Kidney (tissue), 13 donors: ENCODE measurements at regions not wholly inside any gene's neighbourhood (a gene's known extent, or its start where the extent isn't known, plus 50 kb on each side); places are given as distances from the start of the nearest gene placed in this dataset.

Source experiments
- DNase-seq, 5 donors: peaks; one replicate each; pipeline ENCODE4 v3.0.0-alpha.2; 2013 to 2020
- FAIRE-seq: peaks from 2 replicates; lab custom pipeline; 2012; peaks lifted over from hg19 to GRCh38; lab: Jason Lieb, UNC
- H3K27ac ChIP-seq, 2 donors: one replicate each; pipeline ENCODE4 v1.7.0; 2013; ENCODE audit warnings: low read depth in 2 of 2, low read length in 2 of 2, inconsistent platforms in 1 of 2
- H3K27me3 ChIP-seq: one replicate; pipeline ENCODE4 v1.7.1; 2013; ENCODE audit warnings: low read length, inconsistent platforms; ENCODE audit not compliant: control insufficient read depth, insufficient read depth
- H3K36me3 ChIP-seq, 3 donors: one replicate each; pipeline versions ENCODE4 v1.7.0 to v1.7.1; 2013; ENCODE audit warnings: low read length in 3 of 3, control low read depth in 1 of 3, inconsistent platforms in 1 of 3; ENCODE audit not compliant: insufficient read depth in 3 of 3, control insufficient read depth in 2 of 3
- H3K4me1 ChIP-seq, 3 donors: one replicate each; pipeline versions ENCODE4 v1.7.0 to v1.7.1; 2013; ENCODE audit warnings: low read length in 3 of 3, inconsistent platforms in 1 of 3, low read depth in 1 of 3; ENCODE audit not compliant: control insufficient read depth in 2 of 3, insufficient read depth in 2 of 3
- H3K4me3 ChIP-seq, 3 donors: one replicate each; pipeline versions ENCODE4 v1.7.0 to v1.8.1; 2013; ENCODE audit warnings: low read length in 3 of 3, control low read depth in 1 of 3, inconsistent platforms in 1 of 3
- H3K9ac ChIP-seq, 3 donors: one replicate each; pipeline versions ENCODE4 v1.7.0 to v1.7.1; 2013; ENCODE audit warnings: low read length in 3 of 3, control low read depth in 1 of 3, inconsistent platforms in 1 of 3
- H3K9me3 ChIP-seq, 3 donors: one replicate each; pipeline versions ENCODE4 v1.7.0 to v1.7.1; 2013; ENCODE audit warnings: low read length in 3 of 3, control low read depth in 1 of 3, inconsistent platforms in 1 of 3; ENCODE audit not compliant: control insufficient read depth in 2 of 3, insufficient read depth in 1 of 3
- CTCF ChIP-seq: IDR thresholded peaks from 3 replicates; pipeline ENCODE4 v1.5.1; 2012; ENCODE audit warnings: mild to moderate bottlenecking, moderate library complexity, borderline replicate concordance; ENCODE audit not compliant: insufficient read depth; ENCODE audit errors: extremely low read depth
- intact Hi-C: fragments of 100-400 bp; cut with DNase I; formaldehyde crosslinking; loops from one replicate; pipeline ENCODE4 v1.11.1; 2022
- donor health status: control.
- donor health status: control.
- donor health status: control.
- donor health status: control.
- donor health status: control.
- donor health status: DM: yes; HTN: yes; CAD: no.
- donor health status: Normal renal cell carcinoma (clear cell type).

- Histone ChIP-seq H3K9ac (no peak overlapping the region), H3K36me3 (no peaks in the 10 kb centered on the region), H3K27me3 (no peaks in the 10 kb centered on the region), H3K27ac (no peak overlapping the region), H3K9me3 (no peaks in the 10 kb centered on the region), H3K4me1 (no peaks in the 10 kb centered on the region), H3K4me3 (no peak overlapping the region)
- DNase-seq (no peak), FAIRE-seq (no peak)
- intact Hi-C loops = no loop called here
- no peak for TF ChIP-seq CTCF
Measured at GRCh38 chr10:28467615-28468014, 65.3 kb upstream of the WAC start.

DNA sequence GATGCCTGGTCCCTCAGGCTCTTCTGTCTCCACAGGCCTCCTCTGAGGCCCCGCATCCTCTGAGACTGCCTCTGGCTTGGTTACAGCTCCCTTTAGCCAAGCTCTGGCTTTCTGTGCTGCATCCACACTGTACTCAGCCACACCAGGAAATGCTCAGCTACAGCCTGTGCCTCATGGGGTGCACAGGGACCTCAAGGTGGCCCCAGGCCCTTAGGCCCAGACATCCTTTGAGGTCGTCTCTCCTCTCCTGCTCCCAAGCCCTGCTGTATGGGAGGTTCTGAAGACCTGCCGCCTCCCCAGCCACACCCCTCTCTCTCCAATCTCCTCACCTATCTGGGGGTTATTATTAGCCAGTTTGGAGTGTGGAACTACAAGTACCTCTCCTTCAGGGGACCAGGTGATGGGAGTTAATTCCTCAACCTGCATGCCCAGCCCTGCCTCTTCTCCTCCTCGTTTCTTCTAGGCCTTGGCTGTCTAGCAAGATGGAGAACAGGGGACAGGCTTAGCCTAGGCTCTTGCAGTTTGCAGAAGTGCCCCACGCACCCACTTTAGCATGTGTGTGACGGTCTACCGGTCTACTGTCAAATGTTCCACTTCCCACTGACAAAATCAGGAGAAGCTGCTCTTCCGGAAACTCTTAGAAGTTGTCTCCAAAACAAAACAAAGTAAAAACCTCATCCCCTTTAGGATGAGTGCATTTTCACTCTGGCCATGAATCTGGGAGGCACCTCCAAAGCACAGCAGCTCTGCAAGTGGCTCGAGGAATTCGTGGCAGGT is 64.0 kb upstream of the WAC start:
- no peaks in the 10 kb centered on the region for H3K4me1 ChIP-seq
- DNase-seq (no peak), FAIRE-seq (no peak)
- H3K36me3 ChIP-seq = no peaks in the 10 kb centered on the region
- no peaks in the 10 kb centered on the region for H3K9me3 ChIP-seq
- no peak for TF ChIP-seq CTCF
- no peak overlapping the region for H3K4me3 ChIP-seq
- no peak overlapping the region for H3K27ac ChIP-seq
- H3K9ac ChIP-seq = no peak overlapping the region
- intact Hi-C loops = no loop called here
- no peaks in the 10 kb centered on the region for H3K27me3 ChIP-seq

DNA sequence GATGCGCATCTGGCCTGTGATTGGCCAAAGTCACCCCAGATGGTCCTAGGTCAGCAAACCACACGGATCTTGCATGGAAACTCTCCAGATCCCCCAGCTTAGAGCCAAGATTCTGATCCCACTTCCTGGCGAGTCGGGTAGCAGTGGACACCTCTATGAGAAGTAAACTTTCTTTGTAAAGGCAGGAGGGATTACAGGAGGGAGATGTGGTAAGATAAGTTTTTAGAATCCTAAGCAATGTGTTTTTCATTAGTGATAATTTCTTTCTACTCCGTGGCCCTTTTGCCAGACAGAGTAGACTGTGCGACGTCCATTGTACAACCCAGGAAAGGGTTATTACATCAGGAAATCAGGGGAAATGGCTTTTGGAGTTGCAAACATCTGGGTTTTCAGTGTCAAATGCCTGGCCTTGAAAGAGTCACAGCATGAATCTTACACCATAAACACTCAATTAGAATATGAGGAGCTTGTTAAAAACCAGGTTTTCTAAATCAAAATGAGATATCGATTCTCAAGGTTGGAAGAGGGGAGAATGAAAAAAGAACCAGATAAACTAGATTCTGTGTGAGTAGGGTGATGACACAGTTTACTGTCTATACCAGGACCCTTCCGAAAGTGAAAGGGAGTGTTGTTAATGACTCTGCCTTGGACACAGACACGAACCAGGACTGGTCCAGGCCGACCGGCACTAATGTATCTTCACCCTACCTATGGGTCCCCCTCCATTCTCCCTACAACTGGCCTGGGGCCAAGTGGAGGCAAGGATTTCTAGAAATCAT is 61.9 kb upstream of the WAC start:
- Histone ChIP-seq H3K4me3 (no peak overlapping the region), H3K27me3 (no peaks in the 10 kb centered on the region), H3K9ac (no peak overlapping the region), H3K36me3 (no peaks in the 10 kb centered on the region), H3K9me3 (no peaks in the 10 kb centered on the region), H3K4me1 (no peaks in the 10 kb centered on the region), H3K27ac (no peak overlapping the region)
- intact Hi-C loops = no loop called here
- FAIRE-seq (no peak), DNase-seq (no peak)
- TF ChIP-seq CTCF = no peak
